ENCODE measurements at regions not wholly inside any gene's neighbourhood (a gene's known extent, or its start where the extent isn't known, plus 50 kb on each side); places are given as distances from the start of the nearest gene placed in this dataset.

- H3K27me3 Mint-ChIP-seq = no peaks in the 10 kb centered on the region
- no peak for DNase-seq (ENCODE audit: low spot score in 2 of 2)
- H3K9me3 Mint-ChIP-seq = peaks cover 8% of the 10 kb centered on the region
- no peaks in the 10 kb centered on the region for H3K36me3 Mint-ChIP-seq (ENCODE audit: insufficient read depth)
- no peak overlapping the region for H3K4me3 Mint-ChIP-seq
- no peak for ATAC-seq (replicated peaks; ENCODE audit: extremely low read depth, poor library complexity, severe bottlenecking)
- no peak overlapping the region for H3K27ac Mint-ChIP-seq (ENCODE audit: low read depth)
- H3K4me1 Mint-ChIP-seq = no peaks in the 10 kb centered on the region
Observed at GRCh38 chr11:100545556-100545955, 141.5 kb upstream of the ARHGAP42 start.

DNA sequence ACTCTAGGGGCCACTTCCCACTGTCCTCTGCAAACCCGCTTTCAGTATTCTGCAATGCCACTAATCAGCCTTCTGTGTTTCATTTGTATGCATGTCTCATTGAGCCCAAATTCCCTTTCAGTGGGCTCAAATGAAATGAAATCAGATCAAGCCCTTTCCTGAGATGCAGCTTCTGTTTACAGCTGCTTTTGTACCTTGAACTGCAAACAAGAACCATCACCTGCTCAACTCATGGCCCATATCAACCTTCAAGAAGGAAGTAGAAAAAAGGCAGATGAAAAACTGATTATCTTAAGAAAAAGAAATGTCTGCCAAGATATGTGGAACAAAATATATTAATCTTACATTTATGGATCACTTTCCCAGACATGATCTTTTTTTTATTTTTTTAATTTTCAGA lies 141.1 kb upstream of the ARHGAP42 start:
- ATAC-seq (replicated peaks; ENCODE audit: extremely low read depth, poor library complexity, severe bottlenecking) (no peak), DNase-seq (ENCODE audit: low spot score in 2 of 2) (no peak)
- Mint-ChIP-seq H3K27ac (ENCODE audit: low read depth) (no peak overlapping the region), H3K9me3 (peaks cover 4% of the 10 kb centered on the region), H3K27me3 (no peaks in the 10 kb centered on the region), H3K4me3 (no peak overlapping the region), H3K36me3 (ENCODE audit: insufficient read depth) (no peaks in the 10 kb centered on the region), H3K4me1 (no peaks in the 10 kb centered on the region)

GRCh38 chr11:100546714-100547113 lies 140.4 kb upstream of the ARHGAP42 start:
- Mint-ChIP-seq H3K27ac (ENCODE audit: low read depth) (no peak overlapping the region), H3K4me3 (no peak overlapping the region), H3K9me3 (no peaks in the 10 kb centered on the region), H3K36me3 (ENCODE audit: insufficient read depth) (no peaks in the 10 kb centered on the region), H3K27me3 (no peaks in the 10 kb centered on the region), H3K4me1 (no peaks in the 10 kb centered on the region)
- ATAC-seq (replicated peaks; ENCODE audit: extremely low read depth, poor library complexity, severe bottlenecking) (no peak), DNase-seq (ENCODE audit: low spot score in 2 of 2) (no peak)

GRCh38 chr11:100550298-100550697 lies 136.8 kb upstream of the ARHGAP42 start:
- ATAC-seq (replicated peaks; ENCODE audit: extremely low read depth, poor library complexity, severe bottlenecking) = no peak
- DNase-seq (ENCODE audit: low spot score in 2 of 2) = no peak
- Mint-ChIP-seq H3K9me3 (peaks cover 6% of the 10 kb centered on the region), H3K27ac (ENCODE audit: low read depth) (no peak overlapping the region), H3K4me1 (no peaks in the 10 kb centered on the region), H3K4me3 (no peak overlapping the region), H3K27me3 (no peaks in the 10 kb centered on the region), H3K36me3 (ENCODE audit: insufficient read depth) (peaks cover 1% of the 10 kb centered on the region)

- H3K27ac Mint-ChIP-seq (ENCODE audit: low read depth) = no peak overlapping the region
- peaks cover 1% of the 10 kb centered on the region for H3K36me3 Mint-ChIP-seq (ENCODE audit: insufficient read depth)
- peaks cover 10% of the 10 kb centered on the region for H3K9me3 Mint-ChIP-seq
- H3K27me3 Mint-ChIP-seq = no peaks in the 10 kb centered on the region
- no peak for ATAC-seq (replicated peaks; ENCODE audit: extremely low read depth, poor library complexity, severe bottlenecking)
- H3K4me3 Mint-ChIP-seq = no peak overlapping the region
- no peaks in the 10 kb centered on the region for H3K4me1 Mint-ChIP-seq
- DNase-seq (ENCODE audit: low spot score in 2 of 2) = no peak
Observed at GRCh38 chr11:100550912-100551632, 136.0 kb upstream of the ARHGAP42 start.

GRCh38 chr11:100555931-100556330 lies 131.2 kb upstream of the ARHGAP42 start:
- no peaks in the 10 kb centered on the region for H3K27me3 Mint-ChIP-seq

GRCh38 chr11:100556781-100557180 lies 130.3 kb upstream of the ARHGAP42 start:
- Mint-ChIP-seq H3K4me3 (no peak overlapping the region), H3K27me3 (no peaks in the 10 kb centered on the region), H3K9me3 (peaks cover 16% of the 10 kb centered on the region), H3K36me3 (ENCODE audit: insufficient read depth) (peaks cover 1% of the 10 kb centered on the region), H3K4me1 (no peaks in the 10 kb centered on the region), H3K27ac (ENCODE audit: low read depth) (no peak overlapping the region)
- no peak for ATAC-seq (replicated peaks; ENCODE audit: extremely low read depth, poor library complexity, severe bottlenecking)
- no peak for DNase-seq (ENCODE audit: low spot score in 2 of 2)

More at GRCh38 chr11:100555931-100556330, 131.2 kb upstream of the ARHGAP42 start:
- DNase-seq (ENCODE audit: low spot score in 2 of 2) (no peak), ATAC-seq (replicated peaks; ENCODE audit: extremely low read depth, poor library complexity, severe bottlenecking) (no peak)
- peaks cover 1% of the 10 kb centered on the region for H3K36me3 Mint-ChIP-seq (ENCODE audit: insufficient read depth)
- peaks cover 16% of the 10 kb centered on the region for H3K9me3 Mint-ChIP-seq
- no peak overlapping the region for H3K27ac Mint-ChIP-seq (ENCODE audit: low read depth)
- no peak overlapping the region for H3K4me3 Mint-ChIP-seq
- H3K4me1 Mint-ChIP-seq = no peaks in the 10 kb centered on the region

DNA sequence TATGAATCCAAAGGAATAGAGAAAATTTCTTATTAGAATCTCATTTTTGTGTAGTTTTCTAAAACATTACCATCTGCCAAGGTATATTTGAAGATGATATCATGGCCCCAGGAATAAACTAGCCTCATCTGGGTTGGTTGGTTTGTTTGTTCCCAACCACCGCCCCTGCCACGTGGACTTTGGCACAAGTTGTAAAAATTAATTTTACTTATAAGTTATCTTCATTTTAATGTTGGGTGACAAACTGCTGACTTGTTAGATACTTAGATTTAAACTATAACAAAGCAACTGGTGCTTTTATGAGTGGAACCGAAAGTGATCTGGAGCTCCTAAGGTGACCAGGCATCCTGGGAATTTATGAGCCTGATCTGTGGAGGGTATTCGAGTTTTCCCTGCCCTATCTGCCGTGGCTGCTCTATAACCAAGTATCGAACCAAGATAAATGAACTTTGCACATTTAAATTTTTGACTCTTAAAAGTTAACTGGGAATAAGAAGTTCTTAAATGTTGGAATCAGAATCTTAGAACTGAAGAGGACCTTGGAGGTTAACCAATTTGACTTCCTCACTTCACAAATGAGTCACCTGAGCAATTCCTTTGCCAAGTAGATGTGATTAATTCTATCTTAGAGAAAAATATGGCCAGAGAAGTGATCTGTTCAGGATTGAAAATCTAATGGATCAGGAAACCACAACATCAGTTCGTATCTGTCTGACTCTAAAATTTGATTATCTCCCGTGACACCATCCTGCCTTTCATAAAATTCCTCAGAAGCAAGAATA lies 129.1 kb upstream of the ARHGAP42 start:
- peaks cover 16% of the 10 kb centered on the region for H3K9me3 Mint-ChIP-seq
- H3K4me1 Mint-ChIP-seq = no peaks in the 10 kb centered on the region
- H3K27me3 Mint-ChIP-seq = no peaks in the 10 kb centered on the region
- DNase-seq (ENCODE audit: low spot score in 2 of 2) (no peak), ATAC-seq (replicated peaks; ENCODE audit: extremely low read depth, poor library complexity, severe bottlenecking) (no peak)
- no peak overlapping the region for H3K4me3 Mint-ChIP-seq
- H3K27ac Mint-ChIP-seq (ENCODE audit: low read depth) = no peak overlapping the region
- peaks cover 1% of the 10 kb centered on the region for H3K36me3 Mint-ChIP-seq (ENCODE audit: insufficient read depth)

DNA sequence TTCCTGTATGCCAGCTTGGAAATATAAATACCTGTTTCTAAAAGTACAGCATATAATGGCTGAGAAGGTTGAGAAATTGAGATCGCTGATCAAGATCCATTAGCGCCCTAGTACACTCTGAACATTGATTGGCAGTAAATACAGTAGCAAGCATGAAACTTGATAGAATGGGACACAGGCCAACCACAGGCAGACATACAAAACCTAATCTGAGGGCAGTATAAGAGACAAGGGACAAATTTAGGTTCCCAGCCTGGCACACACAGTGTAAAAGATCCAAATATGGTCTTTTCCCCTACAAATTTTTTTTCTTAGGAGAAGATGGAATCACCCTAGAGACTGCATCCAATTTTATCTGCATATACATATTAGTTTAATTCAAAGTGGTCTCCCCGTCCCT lies 126.5 kb upstream of the ARHGAP42 start:
- Mint-ChIP-seq H3K27ac (ENCODE audit: low read depth) (no peak overlapping the region), H3K27me3 (no peaks in the 10 kb centered on the region)

DNA sequence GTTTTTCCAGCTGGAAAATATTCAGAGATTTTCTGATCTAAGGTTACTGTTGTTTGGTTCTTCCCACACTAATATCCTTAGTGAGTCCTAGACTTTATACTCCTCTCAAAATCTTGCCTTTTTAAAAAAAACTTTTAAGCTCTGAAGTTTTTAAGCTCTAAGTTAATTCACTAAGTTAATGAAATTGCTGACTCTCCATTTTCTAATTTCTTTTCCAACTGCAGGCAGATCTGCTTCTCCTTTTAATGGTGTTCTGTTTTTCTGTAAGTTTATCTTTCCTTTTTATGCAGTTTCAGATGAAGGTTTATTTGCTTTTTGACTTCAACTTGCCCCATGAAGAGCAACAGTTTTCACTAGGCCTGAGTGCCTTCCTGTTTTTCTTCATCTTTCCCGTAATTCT lies 125.8 kb upstream of the ARHGAP42 start:
- no peak for DNase-seq (ENCODE audit: low spot score in 2 of 2)
- no peak for ATAC-seq (replicated peaks; ENCODE audit: extremely low read depth, poor library complexity, severe bottlenecking)
- Mint-ChIP-seq H3K27ac (ENCODE audit: low read depth) (no peak overlapping the region), H3K36me3 (ENCODE audit: insufficient read depth) (no peaks in the 10 kb centered on the region), H3K9me3 (peaks cover 16% of the 10 kb centered on the region), H3K4me3 (no peak overlapping the region), H3K4me1 (no peaks in the 10 kb centered on the region), H3K27me3 (no peaks in the 10 kb centered on the region)

More for the DNA sequence above, 126.5 kb upstream of the ARHGAP42 start:
- DNase-seq (ENCODE audit: low spot score in 2 of 2) = no peak
- ATAC-seq (replicated peaks; ENCODE audit: extremely low read depth, poor library complexity, severe bottlenecking) = no peak
- Mint-ChIP-seq H3K36me3 (ENCODE audit: insufficient read depth) (no peaks in the 10 kb centered on the region), H3K9me3 (peaks cover 12% of the 10 kb centered on the region), H3K4me1 (no peaks in the 10 kb centered on the region), H3K4me3 (no peak overlapping the region)

- no peaks in the 10 kb centered on the region for H3K36me3 Mint-ChIP-seq (ENCODE audit: insufficient read depth)
Observed at GRCh38 chr11:100562128-100562527, 125.0 kb upstream of the ARHGAP42 start.

DNA sequence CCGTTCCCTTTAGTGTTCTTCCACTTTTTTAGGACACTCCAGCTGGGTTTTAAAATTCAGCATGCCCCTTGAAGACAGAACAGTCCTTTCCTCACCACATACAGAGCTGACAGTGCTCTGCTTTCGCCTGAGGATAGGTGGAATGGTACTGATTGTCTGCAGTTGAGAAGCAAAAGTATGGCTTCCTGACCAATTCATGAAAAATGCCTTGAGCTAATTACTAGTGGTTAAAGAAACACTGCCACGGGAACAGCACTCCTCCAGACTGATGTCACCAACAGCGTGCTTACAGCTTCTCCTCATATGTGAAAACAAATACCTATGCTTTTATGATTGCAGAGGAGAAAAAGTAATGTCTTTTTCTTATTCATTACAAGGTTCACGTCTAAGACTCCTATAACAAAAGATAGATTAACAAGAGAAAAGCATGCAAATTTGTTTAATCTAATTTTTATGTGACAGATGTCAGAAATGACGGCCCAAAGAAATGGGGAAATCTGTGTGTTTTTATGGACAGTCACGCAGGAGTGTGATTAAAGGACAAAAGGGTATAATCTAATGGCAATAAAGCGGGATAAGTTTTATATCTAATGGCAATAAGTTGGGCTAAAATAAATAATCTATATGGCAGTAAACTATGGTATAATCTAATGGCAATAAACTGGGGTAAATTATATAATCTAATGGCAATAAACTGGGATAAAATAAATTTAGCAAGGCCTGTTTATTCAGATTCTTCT lies 123.4 kb upstream of the ARHGAP42 start:
- Mint-ChIP-seq H3K36me3 (ENCODE audit: insufficient read depth) (no peaks in the 10 kb centered on the region), H3K27me3 (no peaks in the 10 kb centered on the region), H3K9me3 (peaks cover 15% of the 10 kb centered on the region), H3K27ac (ENCODE audit: low read depth) (no peak overlapping the region), H3K4me1 (no peaks in the 10 kb centered on the region), H3K4me3 (no peak overlapping the region)
- ATAC-seq (replicated peaks; ENCODE audit: extremely low read depth, poor library complexity, severe bottlenecking) (no peak), DNase-seq (ENCODE audit: low spot score in 2 of 2) (no peak)

More at GRCh38 chr11:100562128-100562527, 125.0 kb upstream of the ARHGAP42 start:
- Mint-ChIP-seq H3K4me3 (no peak overlapping the region), H3K9me3 (peaks cover 19% of the 10 kb centered on the region), H3K4me1 (no peaks in the 10 kb centered on the region), H3K27me3 (no peaks in the 10 kb centered on the region), H3K27ac (ENCODE audit: low read depth) (no peak overlapping the region)
- no peak for DNase-seq (ENCODE audit: low spot score in 2 of 2)
- no peak for ATAC-seq (replicated peaks; ENCODE audit: extremely low read depth, poor library complexity, severe bottlenecking)

Measured in central memory CD8-positive, alpha-beta T cell (primary cell).